Mucosa of rectum (tissue), 2 donors: ENCODE measurements at regions not wholly inside any gene's neighbourhood (a gene's known extent, or its start where the extent isn't known, plus 50 kb on each side); places are given as distances from the start of the nearest gene placed in this dataset.

ENCODE experiments used
- H3K27ac ChIP-seq, 2 donors: one replicate each; pipeline ENCODE4 v1.7.0; 2013; ENCODE audit warnings: inconsistent platforms in 2 of 2, low read depth in 2 of 2, low read length in 2 of 2
- H3K27me3 ChIP-seq, 2 donors: one replicate each; pipeline ENCODE4 v1.7.0; 2013; ENCODE audit warnings: low read length in 2 of 2; ENCODE audit not compliant: control insufficient read depth in 2 of 2, insufficient read depth in 2 of 2
- H3K36me3 ChIP-seq, 2 donors: one replicate each; pipeline ENCODE4 v1.7.0; 2013; ENCODE audit warnings: low read length in 2 of 2; ENCODE audit not compliant: control insufficient read depth in 2 of 2, insufficient read depth in 2 of 2
- H3K4me1 ChIP-seq, 2 donors: one replicate each; pipeline ENCODE4 v1.7.0; 2013; ENCODE audit warnings: low read length in 2 of 2, mild to moderate bottlenecking in 1 of 2; ENCODE audit not compliant: control insufficient read depth in 2 of 2, insufficient read depth in 2 of 2
- H3K4me3 ChIP-seq, 2 donors: one replicate each; pipeline ENCODE4 v1.7.0; 2013; ENCODE audit warnings: low read length in 2 of 2
- H3K9ac ChIP-seq, 2 donors: one replicate each; pipeline ENCODE4 v1.7.0; 2013; ENCODE audit warnings: low read length in 2 of 2, low read depth in 1 of 2, mild to moderate bottlenecking in 1 of 2
- H3K9me3 ChIP-seq, 2 donors: one replicate each; pipeline ENCODE4 v1.7.0; 2013; ENCODE audit warnings: low read length in 2 of 2; ENCODE audit not compliant: control insufficient read depth in 2 of 2
- donor health status: healthy.
- donor health status: Normal muscosa, but diverticular disease.

DNA sequence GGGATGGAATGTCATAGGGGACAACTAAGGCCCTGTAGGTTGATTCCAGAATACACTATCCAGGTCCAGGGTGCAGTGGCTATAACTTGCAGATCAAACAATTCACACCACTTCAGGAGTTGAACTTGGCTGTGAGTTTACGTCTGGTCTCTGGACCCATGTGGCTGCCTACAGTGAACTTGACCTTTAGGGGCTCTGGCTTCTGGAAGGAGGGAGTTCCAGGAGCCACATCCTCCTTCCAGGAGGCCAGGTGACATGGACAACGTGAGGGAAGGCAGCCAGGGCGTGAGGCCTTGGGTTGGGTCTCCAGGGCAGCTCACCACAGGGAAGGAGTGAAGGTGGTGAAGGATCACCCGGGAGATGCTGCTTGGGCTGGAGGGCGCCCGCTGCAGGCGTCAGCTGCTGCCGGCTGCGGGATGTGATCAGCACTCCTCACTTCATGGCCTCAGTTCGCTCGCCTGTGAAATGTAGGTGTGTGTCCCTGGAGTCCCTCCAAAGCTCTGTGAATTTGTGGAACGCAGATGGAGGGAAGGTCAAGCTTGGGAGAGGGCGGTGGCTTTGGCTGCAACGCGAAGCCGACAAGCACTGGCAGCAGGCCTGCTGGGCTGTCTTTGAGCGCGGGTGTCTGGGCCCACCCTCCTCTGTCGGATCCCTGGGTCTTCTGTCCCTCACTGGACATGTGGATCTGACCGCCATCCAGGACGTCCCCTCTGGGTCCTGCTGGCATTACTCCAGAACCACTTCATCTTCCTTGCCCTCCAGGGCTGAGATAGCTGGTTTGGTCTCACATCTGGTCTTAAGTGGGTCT is 146.5 kb downstream of the GLI2 start:
- no peak overlapping the region for H3K9ac ChIP-seq
- no peaks in the 10 kb centered on the region for H3K36me3 ChIP-seq
- H3K9me3 ChIP-seq: no peaks in the 10 kb centered on the region
- peaks cover 0 to 3% of the 10 kb centered on the region in 2 donors for H3K4me1 ChIP-seq
- no peak overlapping the region for H3K27ac ChIP-seq
- no peak overlapping the region for H3K4me3 ChIP-seq
- H3K27me3 ChIP-seq: peaks cover 6 to 24% of the 10 kb centered on the region in 2 donors

DNA sequence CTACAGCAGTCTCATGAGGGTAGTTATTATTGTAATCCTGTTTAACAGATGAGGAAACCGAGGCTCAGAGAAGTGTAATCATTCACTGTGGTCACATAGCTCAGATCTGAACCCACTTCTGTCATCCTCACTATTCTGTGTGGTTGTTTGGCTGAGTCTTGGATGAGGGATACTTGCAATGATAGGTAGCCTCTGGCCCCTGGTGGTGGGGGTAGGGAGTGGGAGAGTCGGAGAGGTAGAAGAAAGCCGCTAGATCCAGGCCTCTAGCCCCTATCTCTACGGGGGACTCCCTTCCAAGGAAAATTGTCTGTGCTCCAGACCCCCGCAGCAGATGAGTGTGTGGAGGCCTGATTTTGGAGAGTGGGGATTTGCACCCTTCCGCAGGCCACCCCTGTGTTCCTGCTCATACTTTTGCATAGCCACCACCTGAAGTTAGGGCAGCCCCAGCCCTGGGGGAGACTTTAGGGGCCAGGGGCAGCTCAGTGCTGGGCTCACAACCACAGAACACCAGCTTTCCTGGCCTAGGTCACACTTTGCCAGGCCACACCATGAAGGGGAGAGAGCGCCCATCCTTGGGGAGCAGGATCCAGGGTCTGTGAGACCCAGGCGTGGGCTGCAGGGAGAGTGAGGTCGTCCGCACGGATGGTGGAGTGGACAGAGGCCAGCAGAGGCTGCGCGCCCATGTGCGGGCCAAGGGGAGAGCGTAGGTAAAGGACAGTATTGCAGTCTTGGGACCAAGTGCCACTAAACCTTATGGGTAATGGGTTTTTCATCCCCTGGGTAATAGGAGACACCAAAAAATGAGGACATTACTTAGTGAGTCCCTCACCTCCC is 148.2 kb downstream of the GLI2 start:
- Histone ChIP-seq H3K27ac (no peak overlapping the region), H3K9ac (no peak overlapping the region), H3K9me3 (no peaks in the 10 kb centered on the region), H3K27me3 (peaks cover 9 to 29% of the 10 kb centered on the region in 2 donors), H3K4me3 (no peak overlapping the region), H3K4me1 (peaks cover 0 to 3% of the 10 kb centered on the region in 2 donors), H3K36me3 (no peaks in the 10 kb centered on the region)

DNA sequence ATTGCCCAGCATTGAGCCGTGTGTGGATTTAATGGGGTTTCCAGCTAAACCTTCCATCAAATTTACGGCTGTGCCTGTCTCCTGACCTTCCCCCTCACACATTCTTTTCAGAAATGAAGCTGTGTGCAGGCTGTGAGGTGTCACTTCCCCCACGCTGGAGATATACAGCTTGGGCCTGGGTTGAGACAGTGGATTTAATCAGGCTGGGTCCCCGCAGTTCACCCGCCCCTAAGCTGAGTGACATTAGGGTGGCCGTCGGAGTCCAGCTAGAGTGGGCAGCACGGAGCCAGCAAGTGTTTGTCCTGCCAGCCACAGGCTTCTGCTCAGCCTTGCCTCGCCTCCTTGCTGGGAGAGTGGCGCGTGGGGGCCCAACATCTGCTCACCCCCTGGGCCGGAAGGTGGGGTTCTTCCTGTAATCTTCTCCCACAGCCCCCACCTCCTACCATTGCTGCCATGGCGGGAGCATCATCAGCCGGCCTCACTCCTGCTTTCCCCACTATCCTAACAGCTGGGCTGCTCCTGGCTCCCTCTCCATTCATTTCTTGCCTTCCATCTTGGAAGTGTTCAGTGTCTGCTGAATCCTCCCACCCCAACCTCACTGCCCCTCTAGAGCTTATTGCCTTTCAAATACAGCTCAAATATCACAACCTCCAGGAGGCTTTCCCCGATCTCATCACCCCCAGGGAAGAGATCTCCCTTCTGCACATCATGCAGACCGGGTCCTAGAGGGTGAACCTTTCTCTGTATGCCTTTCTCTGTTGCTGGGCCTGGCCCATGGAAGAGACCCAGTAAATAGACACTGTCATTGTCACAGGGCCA is 149.0 kb downstream of the GLI2 start:
- Histone ChIP-seq H3K4me1 (peaks cover 0 to 3% of the 10 kb centered on the region in 2 donors), H3K27me3 (peaks cover 7 to 26% of the 10 kb centered on the region in 2 donors), H3K9ac (no peak overlapping the region), H3K36me3 (no peaks in the 10 kb centered on the region), H3K9me3 (no peaks in the 10 kb centered on the region), H3K4me3 (no peak overlapping the region), H3K27ac (no peak overlapping the region)

DNA sequence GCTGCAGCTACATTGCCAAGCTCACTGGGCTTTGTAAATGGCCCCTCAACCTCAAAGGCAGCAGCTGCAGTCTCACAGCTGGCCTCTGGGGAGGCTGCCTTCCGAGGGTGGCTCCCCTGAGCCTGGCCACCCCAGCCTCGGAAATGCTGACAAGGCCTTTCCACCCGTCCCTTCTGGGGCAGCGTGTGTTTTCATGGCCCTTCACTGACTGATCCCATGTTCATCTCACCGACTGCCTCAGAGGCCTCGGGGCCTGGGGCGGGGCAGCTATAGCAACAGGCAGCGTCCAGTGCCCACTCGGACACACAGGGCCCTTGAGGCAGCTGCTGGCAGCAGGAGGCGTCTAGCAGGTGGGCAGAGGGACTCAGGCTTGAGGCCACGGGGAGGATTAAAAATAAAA is 149.7 kb downstream of the GLI2 start:
- Histone ChIP-seq H3K4me1 (peaks cover 0 to 3% of the 10 kb centered on the region in 2 donors), H3K27ac (no peak overlapping the region), H3K36me3 (no peaks in the 10 kb centered on the region), H3K27me3 (peaks cover 5 to 19% of the 10 kb centered on the region in 2 donors), H3K9me3 (no peaks in the 10 kb centered on the region), H3K9ac (no peak overlapping the region), H3K4me3 (no peak overlapping the region)

- Histone ChIP-seq H3K4me3 (no peak overlapping the region), H3K4me1 (peaks cover 0 to 3% of the 10 kb centered on the region in 2 donors), H3K27ac (no peak overlapping the region), H3K36me3 (no peaks in the 10 kb centered on the region), H3K9me3 (no peaks in the 10 kb centered on the region), H3K27me3 (peaks cover 5 to 19% of the 10 kb centered on the region in 2 donors), H3K9ac (no peak overlapping the region)
Observed at GRCh38 chr2:120885749-120886148, 150.1 kb downstream of the GLI2 start.

- Histone ChIP-seq H3K4me1 (peaks cover 0 to 3% of the 10 kb centered on the region in 2 donors), H3K4me3 (no peak overlapping the region), H3K27ac (no peak overlapping the region), H3K9me3 (no peaks in the 10 kb centered on the region), H3K36me3 (no peaks in the 10 kb centered on the region), H3K9ac (no peak overlapping the region), H3K27me3 (peaks cover 5 to 14% of the 10 kb centered on the region in 2 donors)
Observed at GRCh38 chr2:120886534-120887319, 151.1 kb downstream of the GLI2 start.

DNA sequence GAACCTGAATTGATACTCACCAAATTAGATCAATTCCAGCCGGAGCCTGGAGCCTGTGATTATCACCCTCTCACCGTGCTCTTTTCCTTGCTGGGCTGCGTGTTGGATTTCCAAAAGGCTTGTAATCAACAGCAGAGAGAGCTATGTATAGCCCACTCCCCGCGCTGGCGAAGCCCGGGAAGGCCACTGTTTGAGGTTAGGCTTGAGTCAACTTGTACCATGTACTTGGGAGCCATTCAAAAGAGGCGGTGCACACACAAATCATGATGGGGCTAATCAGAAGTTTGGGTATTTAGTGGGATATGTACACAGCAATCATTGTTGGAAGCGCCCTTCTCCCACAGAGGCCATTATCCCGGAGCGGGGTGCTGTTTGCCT is 151.6 kb downstream of the GLI2 start:
- peaks cover 5 to 14% of the 10 kb centered on the region in 2 donors for H3K27me3 ChIP-seq
- no peaks in the 10 kb centered on the region for H3K36me3 ChIP-seq
- no peaks in the 10 kb centered on the region for H3K4me1 ChIP-seq
- no peak overlapping the region for H3K9ac ChIP-seq
- no peaks in the 10 kb centered on the region for H3K9me3 ChIP-seq
- H3K27ac ChIP-seq: no peak overlapping the region
- no peak overlapping the region for H3K4me3 ChIP-seq

GRCh38 chr2:120887741-120888231 is 152.1 kb downstream of the GLI2 start:
- no peak overlapping the region for H3K27ac ChIP-seq
- H3K9ac ChIP-seq: no peak overlapping the region
- no peaks in the 10 kb centered on the region for H3K9me3 ChIP-seq

DNA sequence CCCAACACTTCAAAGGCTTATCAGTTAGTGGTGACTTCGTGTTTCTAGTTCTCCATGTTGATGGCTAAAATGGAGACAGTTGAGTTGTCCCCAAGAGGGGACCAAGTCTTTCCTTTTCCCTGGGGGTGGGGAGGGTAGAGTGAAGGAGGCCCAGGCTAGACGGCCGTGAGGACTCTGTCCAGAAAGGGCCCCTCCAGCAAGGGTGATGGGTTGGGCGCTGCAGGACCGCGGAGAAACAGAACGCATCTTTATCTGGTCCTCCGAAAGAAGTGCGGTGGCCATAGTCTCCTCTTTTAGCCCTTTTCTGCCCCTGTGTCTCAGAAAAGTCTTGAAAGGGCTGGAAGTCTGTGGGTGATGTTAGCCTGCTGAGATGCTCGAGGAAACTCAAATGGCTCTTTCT is 153.2 kb downstream of the GLI2 start:
- no peaks in the 10 kb centered on the region for H3K4me1 ChIP-seq
- H3K9ac ChIP-seq: no peak overlapping the region
- peaks cover 5 to 14% of the 10 kb centered on the region in 2 donors for H3K27me3 ChIP-seq
- H3K9me3 ChIP-seq: no peaks in the 10 kb centered on the region
- H3K36me3 ChIP-seq: no peaks in the 10 kb centered on the region
- no peak overlapping the region for H3K4me3 ChIP-seq
- no peak overlapping the region for H3K27ac ChIP-seq

More at GRCh38 chr2:120887741-120888231, 152.1 kb downstream of the GLI2 start:
- peaks cover 5 to 14% of the 10 kb centered on the region in 2 donors for H3K27me3 ChIP-seq
- H3K4me1 ChIP-seq: no peaks in the 10 kb centered on the region
- H3K4me3 ChIP-seq: no peak overlapping the region
- H3K36me3 ChIP-seq: no peaks in the 10 kb centered on the region
